GM12865 (cell line): ENCODE measurements at regions not wholly inside any gene's neighbourhood (a gene's known extent, or its start where the extent isn't known, plus 50 kb on each side); places are given as distances from the start of the nearest gene placed in this dataset.

ENCODE experiments used
- DNase-seq: peaks from one replicate; pipeline ENCODE4 v3.0.0; 2010; ENCODE audit warnings: low read depth
- H3K4me3 ChIP-seq: 2 replicates; pipeline ENCODE4 v1.5.1; 2011; ENCODE audit warnings: mild to moderate bottlenecking, low read depth, low read length, control low read depth
- TF ChIP-seq, protein P1 (sequence below): IDR thresholded peaks from 2 replicates; pipeline ENCODE4 v1.5.1; 2011; ENCODE audit warnings: low read length, control low read depth, low read depth, inconsistent platforms; ENCODE audit not compliant: insufficient read depth; ENCODE audit errors: missing control alignments

DNA sequence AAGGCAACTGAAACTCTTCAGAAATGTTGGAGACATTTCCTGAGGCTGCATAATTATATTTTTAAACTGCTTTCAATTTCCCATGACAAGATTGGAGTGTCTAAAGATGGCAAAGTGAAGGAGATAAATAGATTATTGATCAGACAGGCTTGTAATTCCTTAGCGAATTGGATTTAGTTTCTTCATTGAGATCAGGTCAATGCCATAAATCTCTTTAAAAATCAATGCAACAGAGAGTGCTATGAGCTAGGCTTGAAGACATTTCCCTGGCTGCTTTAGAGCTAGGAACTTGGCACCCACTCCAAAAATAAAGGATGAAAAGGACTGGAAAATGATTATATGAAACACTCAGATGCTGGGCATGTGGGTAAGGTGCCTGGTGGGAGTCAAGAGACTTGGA is 828.4 kb downstream of the TLR4 start:
- no peak for DNase-seq
- no peak overlapping the region for H3K4me3 ChIP-seq
- TF ChIP-seq, protein P1, sequence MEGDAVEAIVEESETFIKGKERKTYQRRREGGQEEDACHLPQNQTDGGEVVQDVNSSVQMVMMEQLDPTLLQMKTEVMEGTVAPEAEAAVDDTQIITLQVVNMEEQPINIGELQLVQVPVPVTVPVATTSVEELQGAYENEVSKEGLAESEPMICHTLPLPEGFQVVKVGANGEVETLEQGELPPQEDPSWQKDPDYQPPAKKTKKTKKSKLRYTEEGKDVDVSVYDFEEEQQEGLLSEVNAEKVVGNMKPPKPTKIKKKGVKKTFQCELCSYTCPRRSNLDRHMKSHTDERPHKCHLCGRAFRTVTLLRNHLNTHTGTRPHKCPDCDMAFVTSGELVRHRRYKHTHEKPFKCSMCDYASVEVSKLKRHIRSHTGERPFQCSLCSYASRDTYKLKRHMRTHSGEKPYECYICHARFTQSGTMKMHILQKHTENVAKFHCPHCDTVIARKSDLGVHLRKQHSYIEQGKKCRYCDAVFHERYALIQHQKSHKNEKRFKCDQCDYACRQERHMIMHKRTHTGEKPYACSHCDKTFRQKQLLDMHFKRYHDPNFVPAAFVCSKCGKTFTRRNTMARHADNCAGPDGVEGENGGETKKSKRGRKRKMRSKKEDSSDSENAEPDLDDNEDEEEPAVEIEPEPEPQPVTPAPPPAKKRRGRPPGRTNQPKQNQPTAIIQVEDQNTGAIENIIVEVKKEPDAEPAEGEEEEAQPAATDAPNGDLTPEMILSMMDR: no peak

DNA sequence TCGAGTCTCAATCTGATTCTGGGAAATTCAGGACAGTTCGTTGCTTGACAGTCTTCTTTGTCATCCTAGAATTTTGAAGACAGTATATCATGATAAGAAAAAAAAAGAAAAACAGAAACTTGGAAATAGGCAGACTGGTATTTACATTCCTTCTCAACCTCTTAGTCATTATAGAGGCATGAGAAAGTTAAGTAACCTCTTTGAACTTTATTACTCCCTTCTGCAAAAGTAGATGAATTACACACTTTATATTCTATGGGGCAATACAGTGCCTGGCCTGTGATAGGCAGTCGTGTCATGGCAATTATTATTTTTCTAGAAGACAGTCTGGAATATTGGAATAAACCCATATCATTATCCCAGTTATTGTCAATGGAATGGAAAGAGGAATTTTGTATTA is 828.9 kb downstream of the TLR4 start:
- no peak overlapping the region for H3K4me3 ChIP-seq
- TF ChIP-seq, protein P1: no peak
- no peak for DNase-seq

DNA sequence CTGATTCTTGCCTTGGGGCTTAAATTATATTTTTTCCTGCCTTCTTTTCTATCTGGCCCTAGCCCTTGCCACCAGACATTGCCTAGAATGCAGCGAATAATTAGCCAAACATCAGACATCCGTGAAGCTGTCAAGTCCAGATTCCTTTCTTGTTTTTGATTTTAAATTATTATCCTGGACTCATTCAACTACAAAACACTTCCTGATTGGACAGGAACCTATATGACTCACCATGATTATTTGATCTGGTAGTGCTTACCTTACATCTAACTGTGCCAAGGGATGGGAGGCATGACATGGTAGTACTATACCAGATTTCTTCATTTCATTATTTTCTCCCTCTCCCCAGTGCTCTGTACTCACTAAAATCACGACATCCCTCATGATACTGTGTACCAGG is 829.6 kb downstream of the TLR4 start:
- DNase-seq: no peak
- H3K4me3 ChIP-seq: no peak overlapping the region

DNA sequence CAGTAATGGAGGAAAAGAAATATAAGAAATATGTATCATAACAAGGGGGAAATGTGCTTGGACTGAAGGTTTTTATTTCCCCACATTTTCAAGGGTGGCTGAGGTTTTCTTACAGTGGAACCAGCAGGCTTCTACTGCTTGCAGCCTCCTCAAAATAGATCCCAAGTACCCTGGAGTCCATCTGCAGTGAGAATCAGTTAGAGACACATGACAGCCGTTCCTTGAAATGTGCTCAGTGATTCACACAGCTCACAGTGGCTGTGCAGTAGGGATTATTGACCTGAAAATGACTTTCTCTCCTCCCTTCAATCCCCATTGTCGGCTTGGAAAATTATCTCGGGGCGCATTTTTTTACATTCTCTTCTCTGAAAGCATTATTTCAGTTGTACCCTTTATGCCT is 832.0 kb downstream of the TLR4 start:
- H3K4me3 ChIP-seq: no peak overlapping the region
- no peak for DNase-seq
- TF ChIP-seq, protein P1: no peak

More for the DNA sequence above, 829.6 kb downstream of the TLR4 start:
- TF ChIP-seq, protein P1: no peak

DNA sequence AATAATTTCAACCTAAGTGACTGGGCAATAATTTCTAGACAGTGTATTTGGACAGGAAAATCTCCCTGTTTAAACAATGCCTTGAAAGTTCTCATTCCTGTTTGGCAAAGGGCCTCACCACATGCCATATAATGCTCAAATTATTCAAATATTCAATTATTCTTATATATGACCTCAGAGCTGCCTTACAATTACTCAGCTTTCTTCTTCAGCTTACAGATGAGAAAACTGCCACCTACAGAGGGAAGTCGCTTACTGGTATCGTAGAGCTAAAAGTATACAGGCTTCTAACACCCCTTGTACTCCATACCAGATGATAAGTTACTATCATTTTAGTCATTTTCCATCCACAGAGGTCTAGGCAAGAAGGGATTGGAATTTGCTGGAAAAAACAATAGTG is 830.3 kb downstream of the BRINP1 start:
- TF ChIP-seq, protein P1: no peak
- no peak for DNase-seq
- H3K4me3 ChIP-seq: no peak overlapping the region

DNA sequence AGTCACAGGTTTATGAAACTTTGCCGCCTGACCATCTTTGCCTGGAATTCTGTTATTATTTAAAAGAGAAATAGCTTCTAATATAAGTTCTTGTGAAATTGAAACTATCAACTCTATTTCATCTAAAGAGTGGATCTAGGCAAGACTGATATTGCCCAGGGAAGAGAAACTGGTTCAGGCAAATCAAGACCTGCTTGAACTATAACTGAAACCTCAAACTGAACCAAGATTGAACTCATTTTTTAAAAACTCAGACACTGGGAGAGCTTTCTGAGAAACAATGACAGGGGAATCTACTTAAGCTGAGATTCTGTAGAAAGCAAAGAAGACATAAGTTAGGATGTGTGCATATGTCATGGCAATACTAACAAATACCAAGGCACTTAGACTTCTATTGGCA is 815.8 kb downstream of the BRINP1 start:
- H3K4me3 ChIP-seq: no peak overlapping the region
- TF ChIP-seq, protein P1: no peak
- DNase-seq: no peak

DNA sequence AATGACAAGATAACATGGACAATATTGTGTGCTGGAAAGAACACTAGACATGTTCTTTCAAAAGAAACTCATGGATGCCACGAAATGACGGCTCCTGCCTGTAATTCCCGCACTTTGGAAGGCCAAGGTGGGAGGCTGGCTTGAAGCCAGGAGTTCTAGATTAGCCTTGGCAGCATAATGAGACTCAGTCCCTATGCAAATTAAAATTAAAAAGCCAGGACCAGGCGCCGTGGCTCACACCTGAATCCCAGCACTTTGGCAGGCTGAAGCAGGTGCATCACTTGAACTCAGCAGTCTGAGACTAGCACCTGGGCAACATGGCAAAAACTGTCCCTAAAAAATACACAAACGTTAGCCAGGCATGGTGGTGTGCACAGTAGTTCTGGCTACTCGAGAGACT is 814.2 kb downstream of the BRINP1 start:
- no peak for DNase-seq
- TF ChIP-seq, protein P1: no peak
- H3K4me3 ChIP-seq: no peak overlapping the region
